ENCODE measurements at regions not wholly inside any gene's neighbourhood (a gene's known extent, or its start where the extent isn't known, plus 50 kb on each side); places are given as distances from the start of the nearest gene placed in this dataset.

DNA sequence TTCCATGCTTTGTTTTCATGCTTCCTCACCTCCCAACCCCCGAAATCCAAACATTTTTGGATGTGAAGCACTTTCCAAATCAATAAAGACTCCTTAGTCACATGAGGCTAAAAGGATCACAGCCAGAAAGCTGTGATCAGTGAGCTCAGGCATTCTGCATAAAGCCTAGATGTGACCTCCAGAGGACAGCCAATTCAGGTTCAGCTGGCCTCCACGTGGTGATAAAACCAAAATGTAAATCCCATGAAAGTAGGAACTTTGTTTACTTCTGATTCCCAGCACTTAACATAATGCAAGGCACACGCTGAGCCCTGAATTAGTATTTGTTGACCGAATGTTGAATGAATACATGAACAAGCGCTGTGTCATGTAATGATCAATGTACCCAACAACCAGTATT lies 249.5 kb upstream of the EOMES start:
- TF ChIP-seq CTCF (conservative IDR thresholded peaks at IDR 0.05) (no peak), EZH2 (IDR thresholded peaks at IDR 0.05; ENCODE audit: low read depth) (no peak)
